GM23248 (cell line): ENCODE measurements at regions not wholly inside any gene's neighbourhood (a gene's known extent, or its start where the extent isn't known, plus 50 kb on each side); places are given as distances from the start of the nearest gene placed in this dataset.

ENCODE experiments used
- DNase-seq: peaks from one replicate; pipeline ENCODE4 v3.0.0-alpha.2; 2015
- H2AFZ ChIP-seq: fragments of 200-600 bp; sonication (generic); 2 replicates; pipeline ENCODE4 v1.6.1; 2016; ENCODE audit warnings: antibody characterized with exemption
- H3F3A ChIP-seq: fragments of 200-600 bp; sonication (generic); 2 replicates; pipeline ENCODE4 v1.6.1; 2016; ENCODE audit warnings: mild to moderate bottlenecking, antibody characterized with exemption, mixed run types; ENCODE audit not compliant: insufficient read depth
- H3K27ac ChIP-seq: fragments of 200-600 bp; sonication (generic); 2 replicates; pipeline ENCODE4 v1.5.1; 2016; ENCODE audit warnings: mild to moderate bottlenecking
- H3K27me3 ChIP-seq: fragments of 200-600 bp; sonication (generic); replicated peaks from 2 replicates; pipeline ENCODE4 v1.6.1; 2016; ENCODE audit warnings: mild to moderate bottlenecking; ENCODE audit not compliant: insufficient read depth
- H3K36me3 ChIP-seq: fragments of 200-600 bp; sonication (generic); 2 replicates; pipeline ENCODE4 v1.6.1; 2016; ENCODE audit warnings: low read depth, mild to moderate bottlenecking
- H3K4me1 ChIP-seq: fragments of 200-600 bp; sonication (generic); 2 replicates; pipeline ENCODE4 v1.6.1; 2016; ENCODE audit warnings: mild to moderate bottlenecking; ENCODE audit not compliant: insufficient read depth
- H3K4me2 ChIP-seq: fragments of 200-600 bp; sonication (generic); one replicate; pipeline ENCODE4 v1.6.1; 2016; ENCODE audit warnings: mild to moderate bottlenecking; ENCODE audit not compliant: unreplicated experiment
- H3K4me3 ChIP-seq: fragments of 200-600 bp; sonication (generic); 2 replicates; pipeline ENCODE4 v1.5.1; 2016; ENCODE audit warnings: mild to moderate bottlenecking
- H3K79me2 ChIP-seq: fragments of 200-600 bp; sonication (generic); 2 replicates; pipeline ENCODE4 v1.6.1; 2016; ENCODE audit warnings: mild to moderate bottlenecking; ENCODE audit not compliant: insufficient read depth
- H3K9ac ChIP-seq: fragments of 200-600 bp; sonication (generic); 2 replicates; pipeline ENCODE4 v1.6.1; 2016; ENCODE audit warnings: mild to moderate bottlenecking
- H3K9me2 ChIP-seq: fragments of 200-600 bp; sonication (generic); 2 replicates; pipeline ENCODE4 v1.6.1; 2016; ENCODE audit warnings: mixed run types, mild to moderate bottlenecking, moderate library complexity; ENCODE audit not compliant: insufficient read depth
- H3K9me3 ChIP-seq: fragments of 200-600 bp; sonication (generic); one replicate; pipeline ENCODE4 v1.6.1; 2017; ENCODE audit warnings: low read depth
- H4K20me1 ChIP-seq: fragments of 200-600 bp; sonication (generic); 2 replicates; pipeline ENCODE4 v1.6.0; 2016; ENCODE audit not compliant: insufficient read depth
- EZH2 ChIP-seq: fragments of 200-600 bp; sonication (generic); IDR thresholded peaks from 2 replicates; pipeline ENCODE4 v1.6.1; 2018; ENCODE audit warnings: antibody characterized with exemption, mild to moderate bottlenecking; ENCODE audit not compliant: insufficient read depth, poor library complexity, severe bottlenecking
- EZH2phosphoT487 ChIP-seq: fragments of 200-600 bp; sonication (generic); IDR thresholded peaks from 2 replicates; pipeline ENCODE4 v1.6.1; 2018; ENCODE audit warnings: antibody characterized with exemption, moderate library complexity, mild to moderate bottlenecking, low read depth; ENCODE audit not compliant: insufficient read depth
- WGBS, 2 experiments: methylation state at CpG; one replicate each; pipeline ENCODE4 v1.1.6; 2015 to 2017; ENCODE audit warnings: low lambda C conversion rate in 2 of 2, low coverage in 1 of 2; ENCODE audit errors: missing lambda C conversion rate in 2 of 2; 5-methylcytosine and 5-hydroxymethylcytosine counted together
- in situ Hi-C: fragments of 300-500 bp; cut with MboI; formaldehyde crosslinking; loops from 2 replicates; pipeline ENCODE4 v1.15.0; 2020

GRCh38 chr15:49706805-49707204, 86.0 kb downstream of the DTWD1 start:
- Histone ChIP-seq H2AFZ (no peak overlapping the region), H3K79me2 (no peaks in the 10 kb centered on the region), H3K4me2 (no peak overlapping the region), H3K9me2 (no peaks in the 10 kb centered on the region), H3F3A (no peaks in the 10 kb centered on the region), H3K4me3 (no peak overlapping the region), H4K20me1 (no peaks in the 10 kb centered on the region), H3K9ac (no peak overlapping the region), H3K4me1 (no peaks in the 10 kb centered on the region), H3K9me3 (no peaks in the 10 kb centered on the region), H3K27me3 (no peaks in the 10 kb centered on the region), H3K27ac (no peak overlapping the region), H3K36me3 (no peaks in the 10 kb centered on the region)
- in situ Hi-C loops = no loop called here
- DNase-seq = no peak
- 70 to 75% methylated on average over 3 of the region's 3 CpGs for WGBS, 2 experiments
- no peak for TF ChIP-seq EZH2
- no peak for TF ChIP-seq EZH2phosphoT487

GRCh38 chr15:49707598-49707997, 86.8 kb downstream of the DTWD1 start:
- no peaks in the 10 kb centered on the region for H3F3A ChIP-seq
- 79 to 88% methylated on average over 1 of the region's 1 CpG for WGBS, 2 experiments
- H3K9ac ChIP-seq = no peak overlapping the region
- H3K4me1 ChIP-seq = no peaks in the 10 kb centered on the region
- H3K27me3 ChIP-seq = no peaks in the 10 kb centered on the region
- in situ Hi-C loops = no loop called here
- no peak overlapping the region for H3K4me3 ChIP-seq
- no peak overlapping the region for H3K27ac ChIP-seq
- H3K79me2 ChIP-seq = no peaks in the 10 kb centered on the region
- DNase-seq = no peak
- H3K4me2 ChIP-seq = no peak overlapping the region
- no peak overlapping the region for H2AFZ ChIP-seq
- H3K9me3 ChIP-seq = no peaks in the 10 kb centered on the region
- H4K20me1 ChIP-seq = no peaks in the 10 kb centered on the region
- H3K9me2 ChIP-seq = no peaks in the 10 kb centered on the region
- no peaks in the 10 kb centered on the region for H3K36me3 ChIP-seq
- TF ChIP-seq EZH2phosphoT487 = no peak
- no peak for TF ChIP-seq EZH2

GRCh38 chr15:49709646-49710214, 88.9 kb downstream of the DTWD1 start:
- H4K20me1 ChIP-seq = no peaks in the 10 kb centered on the region
- no peaks in the 10 kb centered on the region for H3K9me3 ChIP-seq
- no peak for TF ChIP-seq EZH2
- no peak overlapping the region for H3K27ac ChIP-seq
- H3K9ac ChIP-seq = no peak overlapping the region
- 42 to 64% methylated on average over 1 of the region's 1 CpG for WGBS, 2 experiments
- H3K36me3 ChIP-seq = no peaks in the 10 kb centered on the region
- H3K27me3 ChIP-seq = no peaks in the 10 kb centered on the region
- H2AFZ ChIP-seq = no peak overlapping the region
- H3K4me1 ChIP-seq = no peaks in the 10 kb centered on the region
- no peaks in the 10 kb centered on the region for H3K79me2 ChIP-seq
- H3K4me3 ChIP-seq = no peak overlapping the region
- no peaks in the 10 kb centered on the region for H3K9me2 ChIP-seq
- in situ Hi-C loops = no loop called here
- H3K4me2 ChIP-seq = no peak overlapping the region
- no peak for DNase-seq
- no peaks in the 10 kb centered on the region for H3F3A ChIP-seq

GRCh38 chr15:49712162-49712561, 91.3 kb downstream of the DTWD1 start:
- Histone ChIP-seq H2AFZ (no peak overlapping the region), H3K36me3 (no peaks in the 10 kb centered on the region), H4K20me1 (no peaks in the 10 kb centered on the region), H3K27ac (no peak overlapping the region), H3K9ac (no peak overlapping the region), H3K79me2 (no peaks in the 10 kb centered on the region), H3K4me3 (no peak overlapping the region), H3K9me3 (no peaks in the 10 kb centered on the region), H3F3A (no peaks in the 10 kb centered on the region), H3K27me3 (no peaks in the 10 kb centered on the region), H3K4me2 (no peak overlapping the region), H3K4me1 (no peaks in the 10 kb centered on the region), H3K9me2 (no peaks in the 10 kb centered on the region)
- DNase-seq = no peak
- 64% methylated on average over 3 of the region's 3 CpGs for WGBS, 2 experiments
- in situ Hi-C loops = no loop called here
- TF ChIP-seq EZH2phosphoT487 = no peak
- TF ChIP-seq EZH2 = no peak
